A549 (cell line): ENCODE measurements at regions not wholly inside any gene's neighbourhood (a gene's known extent, or its start where the extent isn't known, plus 50 kb on each side); places are given as distances from the start of the nearest gene placed in this dataset.
"Not testable (repeated sequence)": the region's sequence is repeated elsewhere in the genome, so short reads cannot be mapped to it uniquely, and the experiment has no call there.

Experiments used
- ATAC-seq, 2 experiments: fragments of 200-7000 bp in 1 of 2; fragments of >200 bp in 1 of 2; cut with Nextera tagmentation in 1 of 2; cut with Tn5 transposase in 1 of 2; 3 replicates each; pipeline versions ENCODE4 v1.8.0 to v1.9.1; 2018 to 2020; ENCODE audit warnings: mild to moderate bottlenecking in 1 of 2, moderate library complexity in 1 of 2
- CTCF ChIA-PET: fragments of 300-600 bp; sonication (Branson Sonifier 250); formaldehyde crosslinking; extraction: SDS; loops from one replicate; lab custom pipeline; 2021; ENCODE audit warnings: antibody characterized with exemption, inconsistent platforms; lab: Yijun Ruan, JAX
- POLR2A ChIA-PET: fragments of 350-600 bp; formaldehyde crosslinking; extraction: SDS; loops from one replicate; lab custom pipeline; 2021; ENCODE audit warnings: antibody characterized with exemption, inconsistent platforms; lab: Yijun Ruan, JAX
- DNase-seq, 2 experiments: peaks; one replicate each; pipeline versions ENCODE4 v3.0.0 to v3.0.0-alpha.2; 2011 to 2016; ENCODE audit warnings: low read depth in 1 of 2, low spot score in 1 of 2
- FAIRE-seq: peaks from 2 replicates; lab custom pipeline; 2011; peaks lifted over from hg19 to GRCh38; lab: Jason Lieb, UNC
- H3K27ac ChIP-seq, 2 experiments: fragments of >200 bp; sonication (Bioruptor Twin); formaldehyde crosslinking; 3 replicates each; pipeline ENCODE4 v1.5.1; 2016 to 2017
- H3K4me1 ChIP-seq: fragments of >200 bp; sonication (Bioruptor Twin); formaldehyde crosslinking; 3 replicates; pipeline ENCODE4 v1.6.1; 2016
- H3K4me2 ChIP-seq: fragments of >200 bp; sonication (Bioruptor Twin); formaldehyde crosslinking; 3 replicates; pipeline ENCODE4 v1.6.1; 2016
- H3K4me3 ChIP-seq: fragments of >200 bp; sonication (Bioruptor Twin); formaldehyde crosslinking; 3 replicates; pipeline ENCODE4 v1.5.1; 2016
- H3K9me3 ChIP-seq: fragments of >200 bp; sonication (Bioruptor Twin); formaldehyde crosslinking; 3 replicates; pipeline ENCODE4 v1.6.1; 2016
- CBX2 ChIP-seq: fragments of 200-600 bp; sonication (generic); IDR thresholded peaks from 2 replicates; pipeline ENCODE4 v1.6.1; 2016; ENCODE audit warnings: low read depth, mild to moderate bottlenecking, borderline replicate concordance
- CEBPB ChIP-seq, 2 experiments: fragments of >200 bp in 1 of 2; sonication (Bioruptor Twin) in 1 of 2; formaldehyde crosslinking in 1 of 2; IDR thresholded peaks; 2 replicates each; pipeline ENCODE4 v1.6.1; 2012 to 2016
- CHD2 ChIP-seq: fragments of 150-350 bp; IDR thresholded peaks from 2 replicates; pipeline ENCODE4 v1.6.1; 2014; ENCODE audit warnings: low read length; ENCODE audit not compliant: partially characterized antibody
- ESRRA ChIP-seq: fragments of 150-350 bp; IDR thresholded peaks from 2 replicates; pipeline ENCODE4 v1.6.1; 2014; ENCODE audit warnings: mild to moderate bottlenecking, low read length, borderline replicate concordance
- FOXS1 ChIP-seq: fragments of 250-450 bp; sonication (Bioruptor Pico); IDR thresholded peaks from 2 replicates; pipeline ENCODE4 v1.5.0; 2020; ENCODE audit warnings: mild to moderate bottlenecking, moderate library complexity
- HEYL ChIP-seq: fragments of 250-450 bp; sonication (Bioruptor Pico); IDR thresholded peaks from 2 replicates; pipeline ENCODE4 v1.8.0; 2021; ENCODE audit warnings: mild to moderate bottlenecking, moderate library complexity
- KDM5A ChIP-seq: fragments of 200-600 bp; sonication (generic); IDR thresholded peaks from 2 replicates; pipeline ENCODE4 v1.6.1; 2016; ENCODE audit warnings: antibody characterized with exemption, mild to moderate bottlenecking
- NFE2L2 ChIP-seq: fragments of 150-350 bp; conservative IDR thresholded peaks from 2 replicates; pipeline ENCODE4 v1.6.1; 2014; ENCODE audit warnings: low read length
- NR3C1 ChIP-seq: fragments of >200 bp; sonication (Bioruptor Twin); formaldehyde crosslinking; IDR thresholded peaks from 3 replicates; pipeline ENCODE4 v1.6.1; 2017
- RCOR1 ChIP-seq: fragments of 150-350 bp; IDR thresholded peaks from 2 replicates; pipeline ENCODE4 v1.6.1; 2014; ENCODE audit warnings: antibody characterized with exemption, low read length, low read depth
- SMC3 ChIP-seq: fragments of >200 bp; sonication (Bioruptor Twin); formaldehyde crosslinking; IDR thresholded peaks from 3 replicates; pipeline ENCODE4 v1.6.1; 2018; ENCODE audit warnings: inconsistent platforms
- SREBF2 ChIP-seq: fragments of 450-650 bp; IDR thresholded peaks from 2 replicates; pipeline ENCODE4 v1.6.1; 2014; ENCODE audit warnings: mild to moderate bottlenecking, moderate library complexity
- TFCP2L1 ChIP-seq: fragments of 250-450 bp; sonication (Bioruptor Pico); IDR thresholded peaks from 2 replicates; pipeline ENCODE4 v1.5.0; 2021; ENCODE audit warnings: mild to moderate bottlenecking
- TP53 ChIP-seq: fragments of 250-450 bp; sonication (Bioruptor Pico); IDR thresholded peaks from 2 replicates; pipeline ENCODE4 v1.5.0; 2021; ENCODE audit warnings: mild to moderate bottlenecking, moderate library complexity
- ZNF302 ChIP-seq: fragments of 250-450 bp; sonication (Bioruptor Pico); IDR thresholded peaks from 2 replicates; pipeline ENCODE4 v1.9.0; 2021; ENCODE audit warnings: inconsistent platforms, mild to moderate bottlenecking, moderate library complexity
- ZSCAN20 ChIP-seq: fragments of 250-450 bp; sonication (Bioruptor Pico); IDR thresholded peaks from 2 replicates; pipeline ENCODE4 v1.8.0; 2022; ENCODE audit warnings: mild to moderate bottlenecking, moderate library complexity
- WGBS: methylation state at CpG from one replicate; pipeline ENCODE4 v1.1.6; 2017; ENCODE audit errors: missing lambda C conversion rate; 5-methylcytosine and 5-hydroxymethylcytosine counted together
- TF ChIP-seq, protein P1 (sequence below): fragments of 250-450 bp; sonication (Bioruptor Pico); IDR thresholded peaks from 2 replicates; pipeline ENCODE4 v1.5.0; 2020; ENCODE audit warnings: low read depth, mild to moderate bottlenecking, moderate library complexity

DNA sequence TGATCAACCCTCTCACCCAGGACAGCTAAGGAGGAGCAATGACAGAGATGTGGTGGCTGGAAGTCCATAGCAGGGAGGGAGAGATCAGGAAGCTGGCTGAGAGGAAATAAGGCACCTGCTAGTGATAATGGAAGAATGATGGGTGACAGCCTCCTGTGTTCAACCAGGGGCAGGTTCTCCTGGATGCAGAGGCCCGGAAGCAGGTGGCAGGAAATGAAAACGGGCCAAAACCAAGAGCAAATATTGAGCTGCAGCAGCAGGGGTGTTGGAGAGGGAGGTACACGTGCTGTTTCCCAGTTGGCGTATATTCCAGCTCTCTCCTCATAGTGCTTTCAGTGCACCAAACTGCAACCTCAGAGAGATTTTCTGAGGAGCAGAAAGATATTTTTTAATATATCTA, 213.4 kb upstream of the TBL1XR1 start:
- no peak overlapping the region for H3K4me3 ChIP-seq
- TF ChIP-seq SMC3 (no peak), KDM5A (no peak), CEBPB (IDR thresholded peaks at IDR 0.05) (no peak)
- H3K9me3 ChIP-seq = no peaks in the 10 kb centered on the region
- no peak for DNase-seq
- WGBS = 68% methylated on average over 4 of the region's 4 CpGs
- H3K4me2 ChIP-seq = no peak overlapping the region
- CTCF ChIA-PET = interaction anchor here (1.5 kb wide), 1 partner anchor 48 kb away, joined by 4 read pairs; no protein-coding TSS in a partner anchor
- POLR2A ChIA-PET = no interaction called here
- FAIRE-seq = no peak
- no peak for ATAC-seq
- H3K27ac ChIP-seq = no peak overlapping the region
- H3K4me1 ChIP-seq = no peaks in the 10 kb centered on the region

DNA sequence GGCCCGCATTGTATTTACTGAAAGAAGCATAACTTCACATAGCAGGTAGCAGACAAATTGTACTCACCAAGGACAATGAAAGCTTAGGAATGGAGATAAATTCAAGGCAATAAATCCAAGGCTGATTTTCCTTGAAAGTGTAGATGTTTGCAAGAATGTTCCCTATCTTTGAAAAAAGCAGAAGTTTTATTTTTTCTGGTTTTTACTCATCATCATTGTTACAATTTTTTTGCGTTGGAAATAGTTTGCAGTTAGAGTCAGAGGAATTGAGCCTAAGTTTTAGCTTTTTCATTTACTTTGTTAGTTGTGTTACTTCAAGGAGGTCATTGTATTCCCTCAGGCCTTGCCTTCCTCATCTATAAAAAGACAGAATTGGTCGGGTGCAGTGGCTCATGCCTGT, 213.9 kb upstream of the TBL1XR1 start:
- H3K9me3 ChIP-seq = no peaks in the 10 kb centered on the region
- ATAC-seq (no peak), DNase-seq (no peak), FAIRE-seq (no peak)
- TF ChIP-seq, protein P1, sequence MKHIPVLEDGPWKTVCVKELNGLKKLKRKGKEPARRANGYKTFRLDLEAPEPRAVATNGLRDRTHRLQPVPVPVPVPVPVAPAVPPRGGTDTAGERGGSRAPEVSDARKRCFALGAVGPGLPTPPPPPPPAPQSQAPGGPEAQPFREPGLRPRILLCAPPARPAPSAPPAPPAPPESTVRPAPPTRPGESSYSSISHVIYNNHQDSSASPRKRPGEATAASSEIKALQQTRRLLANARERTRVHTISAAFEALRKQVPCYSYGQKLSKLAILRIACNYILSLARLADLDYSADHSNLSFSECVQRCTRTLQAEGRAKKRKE = no peak
- TF ChIP-seq NR3C1 (no peak), ZSCAN20 (no peak), TP53 (CRISPR knock-in tag) (no peak), CBX2 (no peak)
- no peak overlapping the region for H3K27ac ChIP-seq
- POLR2A ChIA-PET = no interaction called here
- CTCF ChIA-PET = interaction anchor here (1.5 kb wide), 1 partner anchor 49 kb away, joined by 4 read pairs; no protein-coding TSS in a partner anchor
- no peak overlapping the region for H3K4me3 ChIP-seq
- H3K4me1 ChIP-seq = no peaks in the 10 kb centered on the region
- H3K4me2 ChIP-seq = no peak overlapping the region
- 74% methylated on average over 3 of the region's 3 CpGs for WGBS

DNA sequence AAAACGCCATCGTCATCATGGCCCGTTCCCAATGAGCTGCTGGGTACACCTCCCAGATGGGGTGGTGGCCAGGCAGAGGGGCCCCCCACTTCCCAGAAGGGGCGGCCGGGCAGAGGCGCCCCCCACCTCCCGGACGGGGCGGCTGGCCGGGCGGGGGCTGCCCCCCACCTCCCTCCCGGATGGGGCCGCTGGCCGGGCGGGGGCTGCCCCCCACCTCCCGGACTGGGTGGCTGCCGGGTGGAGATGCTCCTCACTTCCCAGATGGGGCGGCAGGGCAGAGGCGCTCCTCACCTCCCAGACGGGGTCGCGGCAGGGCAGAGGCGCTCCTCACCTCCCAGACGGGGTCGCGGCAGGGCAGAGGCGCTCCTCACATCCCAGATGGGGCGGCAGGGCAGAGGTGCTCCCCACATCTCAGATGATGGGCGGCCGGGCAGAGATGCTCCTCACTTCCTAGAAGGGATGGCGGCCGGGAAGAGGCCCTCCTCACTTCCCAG, 215.4 kb upstream of the TBL1XR1 start:
- H3K9me3 ChIP-seq, ATAC-seq, DNase-seq, H3K4me3 ChIP-seq, H3K4me2 ChIP-seq, POLR2A ChIA-PET, CTCF ChIA-PET, H3K27ac ChIP-seq, H3K4me1 ChIP-seq, FAIRE-seq: not testable (repeated sequence)
- WGBS = 93% methylated on average over 8 of the region's 32 CpGs

DNA sequence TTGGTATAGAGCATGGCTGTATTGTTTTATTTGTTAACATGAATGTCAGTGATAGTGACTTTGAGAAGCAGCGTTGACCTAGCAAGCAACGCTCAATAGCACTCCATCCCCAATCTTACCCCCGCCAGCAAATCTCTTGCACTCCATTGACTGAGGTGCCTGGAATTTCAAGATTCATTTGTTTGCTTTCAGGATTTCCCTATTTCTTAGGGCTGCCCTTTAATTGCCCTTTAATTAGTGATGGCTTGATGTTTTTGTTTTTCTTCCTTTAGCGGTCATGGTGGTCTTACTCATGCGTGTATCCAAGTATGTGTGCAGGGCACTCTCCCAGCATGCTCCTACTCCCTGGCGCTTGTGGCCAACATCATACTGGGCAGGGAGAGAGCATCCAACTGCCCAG, 216.8 kb upstream of the TBL1XR1 start:
- Histone ChIP-seq H3K4me2 (no peak overlapping the region), H3K4me3 (no peak overlapping the region), H3K9me3 (no peaks in the 10 kb centered on the region), H3K4me1 (no peaks in the 10 kb centered on the region), H3K27ac (no peak overlapping the region)
- DNase-seq (no peak), FAIRE-seq (no peak), ATAC-seq (no peak)
- WGBS = 94% methylated on average over 6 of the region's 6 CpGs
- TF ChIP-seq FOXS1 (CRISPR knock-in tag) (no peak), SREBF2 (no peak), ZNF302 (CRISPR knock-in tag) (no peak), RCOR1 (no peak), CHD2 (no peak), ESRRA (no peak), NFE2L2 (no peak), HEYL (CRISPR knock-in tag) (no peak), TFCP2L1 (CRISPR knock-in tag) (no peak)
- ChIA-PET POLR2A (no interaction called here), CTCF (no interaction called here)

DNA sequence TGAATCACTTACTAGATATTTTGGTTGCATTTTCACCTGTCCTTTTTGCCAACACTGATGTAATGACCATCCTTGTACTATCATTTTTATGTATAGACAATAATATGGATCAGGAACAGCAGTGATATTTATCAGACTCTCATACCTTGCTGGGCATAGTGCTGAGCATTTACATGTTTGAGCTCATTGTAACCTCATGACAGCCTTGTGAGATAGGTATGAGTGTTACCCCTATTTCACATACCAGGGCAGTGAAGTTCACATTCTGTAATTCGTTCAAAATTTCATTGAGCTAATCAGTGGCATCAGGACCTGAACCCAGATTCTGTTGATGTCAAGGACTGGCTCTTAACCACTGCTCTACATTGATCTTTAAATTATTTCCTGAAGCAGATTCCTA, 221.5 kb upstream of the TBL1XR1 start:
- Histone ChIP-seq H3K4me1 (peaks cover 12% of the 10 kb centered on the region; the same call in 2 of the 3 replicates), H3K27ac (no peak overlapping the region), H3K4me3 (no peak overlapping the region), H3K4me2 (no peak overlapping the region), H3K9me3 (no peaks in the 10 kb centered on the region)
- CTCF ChIA-PET = no interaction called here
- TF ChIP-seq NR3C1 = no peak
- ATAC-seq = no peak
- no peak for FAIRE-seq
- no peak for DNase-seq
- 21% methylated on average over 1 of the region's 1 CpG for WGBS
- POLR2A ChIA-PET = no interaction called here
